ENCODE measurements at regions not wholly inside any gene's neighbourhood (a gene's known extent, or its start where the extent isn't known, plus 50 kb on each side); places are given as distances from the start of the nearest gene placed in this dataset.

DNA sequence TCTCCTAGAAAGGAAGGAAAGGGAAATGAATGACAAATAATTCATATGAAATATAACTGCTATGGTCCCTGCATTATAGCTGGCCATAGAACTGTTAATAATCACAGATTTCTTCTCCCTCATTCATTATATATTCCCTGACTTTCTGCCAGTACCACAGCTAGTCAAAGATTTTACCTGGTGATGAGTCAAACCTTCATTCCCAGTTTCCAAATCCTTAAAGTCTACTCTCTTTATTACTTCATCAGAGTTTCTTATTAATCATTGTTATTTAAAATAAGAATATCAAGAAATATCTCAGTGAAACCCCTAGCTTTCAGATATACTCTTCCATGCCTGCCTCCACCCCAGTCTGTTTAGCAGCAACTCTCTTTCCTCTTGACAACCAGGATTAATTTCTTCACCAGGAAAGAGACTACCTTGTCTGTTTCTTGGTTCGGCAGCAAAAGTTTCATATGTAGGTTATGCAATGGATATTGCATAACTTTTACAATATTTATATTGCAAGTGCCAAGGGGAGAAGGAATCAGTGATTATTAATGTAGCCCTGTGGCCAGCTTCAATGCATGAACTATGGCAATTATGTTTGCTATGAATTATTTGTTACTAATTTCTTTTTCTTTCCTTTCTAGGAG, 533.8 kb downstream of the FBXO15 start:
- Histone ChIP-seq H3K4me3 (no peak overlapping the region), H3K36me3 (replicated peaks; ENCODE audit: insufficient read depth, low read depth) (no peaks in the 10 kb centered on the region), H4K20me1 (ENCODE audit: insufficient read depth, poor library complexity, severe bottlenecking) (no peaks in the 10 kb centered on the region), H3K9me2 (replicated peaks; ENCODE audit: insufficient read depth) (no peaks in the 10 kb centered on the region), H3K4me1 (ENCODE audit: insufficient read depth) (no peaks in the 10 kb centered on the region), H3K27ac (no peak overlapping the region), H3K79me2 (no peaks in the 10 kb centered on the region), H3K27me3 (no peaks in the 10 kb centered on the region), H3K4me2 (no peak overlapping the region), H2AFZ (no peak overlapping the region), H3K9me3 (ENCODE audit: low read depth) (no peaks in the 10 kb centered on the region)
- 81% methylated on average over 1 of the region's 1 CpG for WGBS (ENCODE audit: low lambda C conversion rate, missing lambda C conversion rate)
- TF ChIP-seq EZH2phosphoT487 (IDR thresholded peaks at IDR 0.05; ENCODE audit: low read depth, severe bottlenecking, unreplicated experiment): no peak
- no peak for DNase-seq (ENCODE audit: low spot score)

GRCh38 chr18:73597832-73598615, 549.6 kb downstream of the FBXO15 start:
- no peaks in the 10 kb centered on the region for H3K9me2 ChIP-seq (replicated peaks; ENCODE audit: insufficient read depth)
- H3K4me2 ChIP-seq: no peak overlapping the region
- H3K4me1 ChIP-seq (ENCODE audit: insufficient read depth): no peaks in the 10 kb centered on the region
- no peak overlapping the region for H3K4me3 ChIP-seq
- no peaks in the 10 kb centered on the region for H3K27me3 ChIP-seq
- no peaks in the 10 kb centered on the region for H3K36me3 ChIP-seq (replicated peaks; ENCODE audit: insufficient read depth, low read depth)
- no peak overlapping the region for H2AFZ ChIP-seq
- no peaks in the 10 kb centered on the region for H3K9me3 ChIP-seq (ENCODE audit: low read depth)
- TF ChIP-seq EZH2phosphoT487 (IDR thresholded peaks at IDR 0.05; ENCODE audit: low read depth, severe bottlenecking, unreplicated experiment) (no peak), CTCF (IDR thresholded peaks at IDR 0.05; ENCODE audit: poor library complexity) (no peak), EZH2 (IDR thresholded peaks at IDR 0.05; ENCODE audit: borderline replicate concordance) (no peak)
- no peaks in the 10 kb centered on the region for H4K20me1 ChIP-seq (ENCODE audit: insufficient read depth, poor library complexity, severe bottlenecking)
- no peaks in the 10 kb centered on the region for H3K79me2 ChIP-seq
- WGBS (ENCODE audit: low lambda C conversion rate, missing lambda C conversion rate): 86% methylated on average over 7 of the region's 7 CpGs
- H3K27ac ChIP-seq: no peak overlapping the region
- DNase-seq (ENCODE audit: low spot score): no peak

DNA sequence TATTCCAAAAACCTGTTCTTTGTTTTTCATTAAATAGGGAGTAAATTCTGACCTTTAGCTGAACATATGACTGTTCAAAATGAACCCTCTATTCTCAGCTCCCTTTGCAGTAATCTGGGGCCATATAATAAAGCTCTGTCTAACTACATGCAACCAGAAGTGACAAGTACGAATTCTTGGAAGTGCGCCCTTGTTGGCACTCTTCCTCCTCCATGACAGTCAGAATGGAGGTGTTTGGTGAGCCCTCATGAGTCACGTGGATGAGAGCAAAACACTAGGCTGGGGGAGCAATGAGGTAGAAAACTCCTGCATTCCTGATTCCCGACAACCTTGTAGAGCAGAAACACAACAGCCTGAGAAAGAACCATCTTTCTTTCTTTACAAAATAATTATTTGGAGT, 552.9 kb downstream of the FBXO15 start:
- TF ChIP-seq EZH2phosphoT487 (IDR thresholded peaks at IDR 0.05; ENCODE audit: low read depth, severe bottlenecking, unreplicated experiment) (no peak), CTCF (IDR thresholded peaks at IDR 0.05; ENCODE audit: poor library complexity) (no peak), EZH2 (IDR thresholded peaks at IDR 0.05; ENCODE audit: borderline replicate concordance) (no peak)
- Histone ChIP-seq H3K4me1 (ENCODE audit: insufficient read depth) (no peaks in the 10 kb centered on the region), H3K4me3 (no peak overlapping the region), H3K36me3 (replicated peaks; ENCODE audit: insufficient read depth, low read depth) (no peaks in the 10 kb centered on the region), H3K27ac (no peak overlapping the region), H3K4me2 (no peak overlapping the region), H4K20me1 (ENCODE audit: insufficient read depth, poor library complexity, severe bottlenecking) (no peaks in the 10 kb centered on the region), H3K27me3 (no peaks in the 10 kb centered on the region), H3K9me3 (ENCODE audit: low read depth) (no peaks in the 10 kb centered on the region), H3K9me2 (replicated peaks; ENCODE audit: insufficient read depth) (no peaks in the 10 kb centered on the region), H3K79me2 (no peaks in the 10 kb centered on the region), H2AFZ (no peak overlapping the region)
- 87% methylated on average over 4 of the region's 4 CpGs for WGBS (ENCODE audit: low lambda C conversion rate, missing lambda C conversion rate)
- no peak for DNase-seq (ENCODE audit: low spot score)

DNA sequence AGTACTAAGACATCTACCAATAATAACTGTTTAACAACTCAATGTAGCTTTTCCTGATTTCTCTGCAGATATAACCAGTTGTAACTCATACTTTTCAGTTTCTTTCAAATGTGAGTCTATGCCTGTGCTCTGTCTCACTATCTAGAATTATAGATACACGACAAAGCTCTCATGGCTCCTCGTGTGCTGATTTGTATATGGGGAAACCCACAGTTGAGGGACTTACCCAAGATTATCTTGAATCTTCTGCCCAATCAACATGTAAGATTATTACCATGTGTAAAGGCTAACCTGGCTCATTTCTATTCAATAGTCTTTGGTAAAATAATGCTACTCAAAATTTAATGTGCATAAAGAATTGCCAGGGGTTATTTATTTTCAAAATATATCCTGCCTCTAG, 554.4 kb downstream of the FBXO15 start:
- Histone ChIP-seq H3K27ac (no peak overlapping the region), H3K4me3 (no peak overlapping the region), H3K9me2 (replicated peaks; ENCODE audit: insufficient read depth) (no peaks in the 10 kb centered on the region), H2AFZ (no peak overlapping the region), H4K20me1 (ENCODE audit: insufficient read depth, poor library complexity, severe bottlenecking) (no peaks in the 10 kb centered on the region), H3K4me2 (no peak overlapping the region), H3K79me2 (no peaks in the 10 kb centered on the region), H3K36me3 (replicated peaks; ENCODE audit: insufficient read depth, low read depth) (no peaks in the 10 kb centered on the region), H3K4me1 (ENCODE audit: insufficient read depth) (no peaks in the 10 kb centered on the region), H3K27me3 (no peaks in the 10 kb centered on the region), H3K9me3 (ENCODE audit: low read depth) (no peaks in the 10 kb centered on the region)
- WGBS (ENCODE audit: low lambda C conversion rate, missing lambda C conversion rate): 66% methylated on average over 2 of the region's 2 CpGs
- TF ChIP-seq EZH2phosphoT487 (IDR thresholded peaks at IDR 0.05; ENCODE audit: low read depth, severe bottlenecking, unreplicated experiment): no peak
- no peak for DNase-seq (ENCODE audit: low spot score)

All from hepatocyte (in vitro differentiated cells).